IMR-90 (cell line): ENCODE measurements at regions not wholly inside any gene's neighbourhood (a gene's known extent, or its start where the extent isn't known, plus 50 kb on each side); places are given as distances from the start of the nearest gene placed in this dataset.

Experiments
- ATAC-seq: fragments of 200-7000 bp; cut with Tn5 transposase; 2 replicates; pipeline ENCODE4 v1.9.1; 2020; ENCODE audit warnings: low read depth, mild to moderate bottlenecking, moderate library complexity
- BruUV-seq: library from RNA; stranded (reverse); fragments of 400-500 nt; replicated peaks from 2 replicates; lab custom pipeline; 2021; lab: Mats Ljungman, UMichigan
- CTCF ChIA-PET: fragments of 300-600 bp; formaldehyde crosslinking; extraction: SDS; loops from one replicate; lab custom pipeline; 2021; ENCODE audit warnings: antibody characterized with exemption; lab: Yijun Ruan, JAX
- POLR2A ChIA-PET: fragments of 300-600 bp; sonication (Branson Sonifier 250); formaldehyde crosslinking; loops from one replicate; lab custom pipeline; 2022; ENCODE audit warnings: antibody characterized with exemption; ENCODE audit not compliant: unreplicated experiment; lab: Charles Lee
- DNase-seq: peaks from one replicate; pipeline ENCODE4 v3.0.0; 2013
- H2AFZ ChIP-seq: replicated peaks from 2 replicates; pipeline ENCODE3; 2013; ENCODE audit warnings: low read length, mild to moderate bottlenecking; ENCODE audit not compliant: poor library complexity
- H2AK5ac ChIP-seq: 2 replicates; pipeline ENCODE4 v1.6.1; 2013; ENCODE audit warnings: low read depth, low read length, inconsistent platforms
- H2AK9ac ChIP-seq: replicated peaks from 2 replicates; pipeline ENCODE3; 2013; ENCODE audit warnings: mild to moderate bottlenecking, low read depth, low read length, moderate library complexity; ENCODE audit not compliant: poor library complexity
- H2BK120ac ChIP-seq: 2 replicates; pipeline ENCODE4 v1.6.1; 2013; ENCODE audit warnings: low read depth, low read length, inconsistent platforms
- H2BK15ac ChIP-seq: 3 replicates; pipeline ENCODE4 v1.6.1; 2013; ENCODE audit warnings: low read depth, low read length, inconsistent platforms
- H2BK20ac ChIP-seq: 2 replicates; pipeline ENCODE4 v1.6.1; 2013; ENCODE audit warnings: low read depth, mild to moderate bottlenecking, inconsistent platforms, low read length, moderate library complexity
- H2BK5ac ChIP-seq: 2 replicates; pipeline ENCODE4 v1.6.1; 2013; ENCODE audit warnings: mild to moderate bottlenecking, low read depth, low read length, inconsistent platforms; ENCODE audit not compliant: poor library complexity, severe bottlenecking
- H3K14ac ChIP-seq: replicated peaks from 2 replicates; pipeline ENCODE4 v1.6.1; 2013; ENCODE audit warnings: low read depth, low read length, inconsistent platforms
- H3K18ac ChIP-seq: 2 replicates; pipeline ENCODE4 v1.6.1; 2013; ENCODE audit warnings: low read depth, low read length, control low read depth
- H3K23ac ChIP-seq: 2 replicates; pipeline ENCODE4 v1.6.1; 2013; ENCODE audit warnings: low read depth, low read length, inconsistent platforms
- H3K27ac ChIP-seq: 2 replicates; pipeline ENCODE4 v1.5.1; 2013; ENCODE audit warnings: mild to moderate bottlenecking, control low read depth, low read length; ENCODE audit not compliant: insufficient read depth
- H3K27me3 ChIP-seq: 2 replicates; pipeline ENCODE4 v1.6.1; 2013; ENCODE audit warnings: low read length; ENCODE audit not compliant: control insufficient read depth, insufficient read depth
- H3K36me3 ChIP-seq: 2 replicates; pipeline ENCODE4 v1.6.1; 2013; ENCODE audit warnings: low read length, mixed read lengths; ENCODE audit not compliant: control insufficient read depth, insufficient read depth
- H3K4ac ChIP-seq: 2 replicates; pipeline ENCODE4 v1.6.1; 2013; ENCODE audit warnings: low read depth, low read length, inconsistent platforms
- H3K4me1 ChIP-seq: 2 replicates; pipeline ENCODE4 v1.6.1; 2013; ENCODE audit warnings: low read length, mixed read lengths; ENCODE audit not compliant: control insufficient read depth, insufficient read depth
- H3K4me2 ChIP-seq: 2 replicates; pipeline ENCODE4 v1.6.1; 2013; ENCODE audit warnings: low read depth, mild to moderate bottlenecking, control low read depth, low read length, moderate library complexity
- H3K4me3 ChIP-seq: 2 replicates; pipeline ENCODE4 v1.5.1; 2013; ENCODE audit warnings: low read depth, mild to moderate bottlenecking, control low read depth, low read length, moderate library complexity; ENCODE audit not compliant: insufficient read depth
- H3K56ac ChIP-seq: 2 replicates; pipeline ENCODE4 v1.6.1; 2013; ENCODE audit warnings: low read length, inconsistent platforms; ENCODE audit not compliant: insufficient read depth; ENCODE audit errors: extremely low read depth
- H3K79me1 ChIP-seq, 2 experiments: 2 replicates each; pipeline ENCODE4 v1.6.1; 2013; ENCODE audit warnings: low read length in 2 of 2, inconsistent platforms in 1 of 2, low read depth in 1 of 2
- H3K9ac ChIP-seq: 2 replicates; pipeline ENCODE4 v1.6.1; 2013; ENCODE audit warnings: low read depth, low read length, control low read depth
- H3K9me1 ChIP-seq: 2 replicates; pipeline ENCODE4 v1.6.1; 2013; ENCODE audit warnings: low read length, inconsistent platforms; ENCODE audit not compliant: insufficient read depth
- H3K9me3 ChIP-seq: 2 replicates; pipeline ENCODE4 v1.6.1; 2013; ENCODE audit warnings: low read length; ENCODE audit not compliant: control insufficient read depth, insufficient read depth
- H4K20me1 ChIP-seq: 2 replicates; pipeline ENCODE4 v1.6.1; 2013; ENCODE audit warnings: low read length, inconsistent platforms; ENCODE audit not compliant: insufficient read depth
- H4K5ac ChIP-seq: 2 replicates; pipeline ENCODE4 v1.6.1; 2013; ENCODE audit warnings: mild to moderate bottlenecking, low read depth, low read length, control low read depth
- H4K8ac ChIP-seq, 2 experiments: 2 replicates each; pipeline ENCODE4 v1.6.1; 2013; ENCODE audit warnings: low read depth in 2 of 2, low read length in 2 of 2, control low read depth in 1 of 2, inconsistent platforms in 1 of 2
- H4K91ac ChIP-seq: 2 replicates; pipeline ENCODE4 v1.6.1; 2013; ENCODE audit warnings: low read depth, low read length, inconsistent platforms; ENCODE audit not compliant: insufficient read depth
- CHD1 ChIP-seq: IDR thresholded peaks from 2 replicates; pipeline ENCODE4 v1.6.1; 2012; ENCODE audit warnings: low read depth, low read length, improper control_type of control experiment
- RAD21 ChIP-seq: IDR thresholded peaks from 2 replicates; pipeline ENCODE4 v1.6.1; 2012; ENCODE audit warnings: low read length, improper control_type of control experiment
- SMC3 ChIP-seq: fragments of 150-350 bp; IDR thresholded peaks from 2 replicates; pipeline ENCODE4 v1.6.1; 2016; ENCODE audit warnings: low read depth, mild to moderate bottlenecking, antibody characterized with exemption, low read length, moderate library complexity
- WGBS, 2 experiments: methylation state at CpG; one replicate each; pipeline versions ENCODE4 v1.1.5 to v1.1.7; 2013; ENCODE audit warnings: missing lambda C conversion rate in 2 of 2; ENCODE audit not compliant: insufficient read length in 1 of 2; ENCODE audit errors: extremely low coverage in 2 of 2; 5-methylcytosine and 5-hydroxymethylcytosine counted together
- dilution Hi-C: fragments of 300-500 bp; cut with HindIII; formaldehyde crosslinking; loops from one replicate; pipeline ENCODE4 v1.14.3; 2018; ENCODE audit warnings: low sequenced_read_pairs; ENCODE audit not compliant: unreplicated experiment
- in situ Hi-C: fragments of 300-500 bp; cut with MboI; formaldehyde crosslinking; loops from 3 replicates; pipeline ENCODE4 v1.14.3; 2019; ENCODE audit warnings: low sequenced_read_pairs, inconsistent platforms, mixed read lengths
- intact Hi-C: fragments of 100-400 bp; cut with micrococcal nuclease; formaldehyde crosslinking; loops from 2 replicates; pipeline ENCODE4 v1.10.0; 2022

DNA sequence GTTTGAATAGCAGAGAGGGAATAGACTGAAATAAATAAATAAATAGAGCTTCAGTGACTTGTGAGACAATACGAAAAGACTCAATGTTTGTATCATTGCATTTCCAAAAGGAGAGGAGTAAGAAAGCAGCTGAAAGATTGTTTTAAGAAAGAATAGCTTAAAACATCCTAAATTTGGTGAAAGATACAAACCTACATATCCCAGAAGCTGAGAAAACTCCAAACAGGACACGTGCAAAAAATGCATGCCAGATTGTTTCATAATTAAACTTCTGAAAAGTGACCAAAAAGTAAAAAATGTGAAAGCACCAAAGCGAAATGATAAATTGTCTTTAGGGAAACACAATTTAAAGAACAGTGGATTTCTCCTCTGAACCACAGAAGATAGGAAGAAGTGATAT lies 711.0 kb downstream of the AACS start:
- Histone ChIP-seq H3K14ac (no peak overlapping the region), H2AK5ac (no peak overlapping the region), H4K5ac (no peak overlapping the region), H3K9me3 (peaks cover 8% of the 10 kb centered on the region), H3K23ac (no peak overlapping the region), H3K36me3 (no peaks in the 10 kb centered on the region), H4K20me1 (no peaks in the 10 kb centered on the region), H3K4ac (no peak overlapping the region), H2BK120ac (no peak overlapping the region), H2BK15ac (no peak overlapping the region), H2BK5ac (no peak overlapping the region), H3K27ac (no peak overlapping the region), H2AK9ac (no peak overlapping the region), H3K4me2 (no peak overlapping the region), H3K4me3 (no peak overlapping the region), H3K9ac (no peak overlapping the region), H3K18ac (no peak overlapping the region), H3K79me1 (no peaks in the 10 kb centered on the region), H3K27me3 (no peaks in the 10 kb centered on the region), H3K9me1 (no peaks in the 10 kb centered on the region), H3K56ac (no peak overlapping the region), H3K4me1 (no peaks in the 10 kb centered on the region), H2BK20ac (no peak overlapping the region), H4K91ac (no peak overlapping the region), H2AFZ (no peak overlapping the region), H4K8ac (no peak overlapping the region)
- dilution Hi-C loops (no loop called here), intact Hi-C loops (no loop called here), in situ Hi-C loops (no loop called here)
- ChIA-PET POLR2A (no interaction called here), CTCF (no interaction called here)
- ATAC-seq = no peak
- TF ChIP-seq RAD21 (no peak), CHD1 (no peak), SMC3 (no peak)
- DNase-seq = no peak
- no CpG with 5 or more reads among the region's 3 CpGs for WGBS, 2 experiments
- BruUV-seq = no TSS peak
